ENCODE measurements at regions not wholly inside any gene's neighbourhood (a gene's known extent, or its start where the extent isn't known, plus 50 kb on each side); places are given as distances from the start of the nearest gene placed in this dataset.

GRCh38 chr12:42705863-42706262 is 116.3 kb upstream of the PRICKLE1 start:
- Mint-ChIP-seq H3K9me3 (peaks cover 3 to 6% of the 10 kb centered on the region in 2 experiments; a peak in 2 of 5 replicates), H3K4me3 (no peak overlapping the region), H3K36me3 (ENCODE audit: insufficient read depth in 1 of 3, low read depth in 3 of 3) (peaks cover 0 to 11% (median 3%) of the 10 kb centered on the region in 3 experiments; a peak in 4 of 7 replicates), H3K4me1 (peaks cover 7 to 9% of the 10 kb centered on the region in 2 experiments; a peak in 3 of 4 replicates), H3K27ac (no peak overlapping the region), H3K27me3 (ENCODE audit: low read depth) (no peaks in the 10 kb centered on the region)
- Histone ChIP-seq H4K5ac (ENCODE audit: insufficient read length, low read depth, low read length) (no peak overlapping the region), H3K27ac (ENCODE audit: insufficient read length, low read depth, low read length) (no peak overlapping the region), H2AK5ac (ENCODE audit: insufficient read length, low read length) (no peak overlapping the region), H3K23ac (ENCODE audit: insufficient read length, low read depth, low read length) (no peak overlapping the region), H2BK15ac (ENCODE audit: low read depth, low read length) (no peak overlapping the region), H3K79me1 (ENCODE audit: insufficient read depth, low read depth, low read length, poor library complexity, severe bottlenecking) (no peaks in the 10 kb centered on the region), H3K23me2 (ENCODE audit: insufficient read length, low read depth, low read length, poor library complexity, severe bottlenecking) (no peaks in the 10 kb centered on the region), H2AFZ (ENCODE audit: low read length) (no peak overlapping the region), H4K20me1 (ENCODE audit: control insufficient read depth, insufficient read depth, insufficient read length) (no peaks in the 10 kb centered on the region), H2BK20ac (ENCODE audit: low read depth, low read length, poor library complexity, severe bottlenecking) (no peak overlapping the region), H4K8ac (replicated peaks; ENCODE audit: insufficient read length, low read depth, low read length) (no peak overlapping the region), H2BK120ac (ENCODE audit: low read depth, low read length, poor library complexity, severe bottlenecking) (no peak overlapping the region), H3K56ac (ENCODE audit: insufficient read length, low read depth, low read length) (no peak overlapping the region), H3K4ac (ENCODE audit: low read depth, low read length) (no peak overlapping the region), H3K4me1 (ENCODE audit: insufficient read depth, low read length) (no peaks in the 10 kb centered on the region; the same call in 1 of the 2 replicates), H3K14ac (ENCODE audit: insufficient read depth, low read length) (no peak overlapping the region), H3T11ph (ENCODE audit: low read length) (no peak overlapping the region), H2BK5ac (ENCODE audit: insufficient read length, low read length) (no peak overlapping the region), H4K91ac (ENCODE audit: insufficient read length, low read depth, low read length) (no peak overlapping the region), H2BK12ac (ENCODE audit: insufficient read length, low read depth, low read length) (no peak overlapping the region), H3K9me3 (ENCODE audit: control insufficient read depth, low read depth, low read length) (no peaks in the 10 kb centered on the region), H3K9ac (ENCODE audit: extremely low read depth, insufficient read length, low read length) (no peak overlapping the region), H3K79me2 (ENCODE audit: insufficient read depth, low read length) (no peaks in the 10 kb centered on the region), H3K27me3 (ENCODE audit: insufficient read depth, low read length) (no peaks in the 10 kb centered on the region), H3K18ac (ENCODE audit: insufficient read length, low read depth, low read length) (no peak overlapping the region), H3K4me2 (ENCODE audit: insufficient read depth, insufficient read length, low read length) (no peak overlapping the region)
- DNase-seq, result no peak
- no peak for TF ChIP-seq CTCF (conservative IDR thresholded peaks at IDR 0.05)
- WGBS (ENCODE audit: extremely low coverage, insufficient read length, low lambda C conversion rate), result no CpG with 5 or more reads among the region's 4 CpGs
